Gastrocnemius medialis (tissue), 4 donors: ENCODE measurements at regions not wholly inside any gene's neighbourhood (a gene's known extent, or its start where the extent isn't known, plus 50 kb on each side); places are given as distances from the start of the nearest gene placed in this dataset.

Experiments
- ATAC-seq, 2 donors: fragments of 150-250 bp; one replicate each; pipeline ENCODE4 v1.9.1; 2016
- DNase-seq, 2 donors: peaks; one replicate each; pipeline ENCODE4 v3.0.0-alpha.2; 2019
- H3K27ac ChIP-seq, 4 donors: fragments of 200-600 bp; sonication (generic); 1 replicate in 1 of 4; 2 replicates in 3 of 4; pipeline ENCODE4 v1.5.1; 2016 to 2018; ENCODE audit warnings: mild to moderate bottlenecking in 2 of 4, moderate library complexity in 1 of 4
- H3K27me3 ChIP-seq, 3 donors: fragments of 200-600 bp; sonication (generic) in 2 of 3; 1 replicate in 1 of 3; 2 replicates in 2 of 3; pipeline versions ENCODE4 v1.5.1 to v1.6.0; 2016 to 2019; ENCODE audit warnings: mild to moderate bottlenecking in 1 of 3, moderate library complexity in 1 of 3
- H3K36me3 ChIP-seq, 2 donors: fragments of 200-600 bp; sonication (generic) in 1 of 2; one replicate each; pipeline ENCODE4 v1.5.1; 2017 to 2018
- H3K4me1 ChIP-seq, 2 donors: fragments of 200-600 bp; sonication (generic) in 1 of 2; one replicate each; pipeline ENCODE4 v1.5.1; 2016 to 2017; ENCODE audit warnings: mild to moderate bottlenecking in 2 of 2
- H3K4me3 ChIP-seq, 4 donors: fragments of 200-600 bp; sonication (generic) in 3 of 4; 1 replicate in 1 of 4; 2 replicates in 3 of 4; pipeline ENCODE4 v1.5.1; 2016 to 2019; ENCODE audit warnings: mild to moderate bottlenecking in 2 of 4
- H3K9me3 ChIP-seq, 3 donors: fragments of 200-600 bp; sonication (generic) in 2 of 3; 1 replicate in 1 of 3; 2 replicates in 2 of 3; pipeline ENCODE4 v1.5.1; 2016 to 2019
- POLR2A ChIP-seq, 2 donors: fragments of 450-650 bp; IDR thresholded peaks; one replicate each; pipeline ENCODE4 v1.6.1; 2017; ENCODE audit warnings: antibody characterized with exemption in 2 of 2, mild to moderate bottlenecking in 2 of 2, moderate library complexity in 2 of 2
- in situ Hi-C, 4 donors: fragments of 200-750 bp; cut with MboI; loops; one replicate each; pipeline versions ENCODE4 v1.15.0 to v1.8.0; 2017; ENCODE audit warnings: low sequenced_read_pairs in 4 of 4
- intact Hi-C: fragments of 100-400 bp; cut with DNase I; formaldehyde crosslinking; loops from one replicate; pipeline ENCODE4 v1.15.1; 2023; ENCODE audit warnings: low total_unique reads
- TF ChIP-seq, protein P1 (sequence below), 5 experiments: fragments of 450-650 bp in 3 of 5; fragments of 200-600 bp in 2 of 5; sonication (generic) in 2 of 5; IDR thresholded peaks in 4 of 5; conservative IDR thresholded peaks in 1 of 5; 1 replicate in 4 of 5; 2 replicates in 1 of 5; pipeline ENCODE4 v1.5.1; 2016 to 2019; ENCODE audit warnings: antibody characterized with exemption in 5 of 5, mild to moderate bottlenecking in 3 of 5, moderate library complexity in 3 of 5

- TF ChIP-seq, protein P1, sequence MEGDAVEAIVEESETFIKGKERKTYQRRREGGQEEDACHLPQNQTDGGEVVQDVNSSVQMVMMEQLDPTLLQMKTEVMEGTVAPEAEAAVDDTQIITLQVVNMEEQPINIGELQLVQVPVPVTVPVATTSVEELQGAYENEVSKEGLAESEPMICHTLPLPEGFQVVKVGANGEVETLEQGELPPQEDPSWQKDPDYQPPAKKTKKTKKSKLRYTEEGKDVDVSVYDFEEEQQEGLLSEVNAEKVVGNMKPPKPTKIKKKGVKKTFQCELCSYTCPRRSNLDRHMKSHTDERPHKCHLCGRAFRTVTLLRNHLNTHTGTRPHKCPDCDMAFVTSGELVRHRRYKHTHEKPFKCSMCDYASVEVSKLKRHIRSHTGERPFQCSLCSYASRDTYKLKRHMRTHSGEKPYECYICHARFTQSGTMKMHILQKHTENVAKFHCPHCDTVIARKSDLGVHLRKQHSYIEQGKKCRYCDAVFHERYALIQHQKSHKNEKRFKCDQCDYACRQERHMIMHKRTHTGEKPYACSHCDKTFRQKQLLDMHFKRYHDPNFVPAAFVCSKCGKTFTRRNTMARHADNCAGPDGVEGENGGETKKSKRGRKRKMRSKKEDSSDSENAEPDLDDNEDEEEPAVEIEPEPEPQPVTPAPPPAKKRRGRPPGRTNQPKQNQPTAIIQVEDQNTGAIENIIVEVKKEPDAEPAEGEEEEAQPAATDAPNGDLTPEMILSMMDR (IDR thresholded peaks at IDR 0.05 in 4 of 5, conservative IDR thresholded peaks at IDR 0.05 in 1 of 5), result no peak
- no peak for TF ChIP-seq POLR2A (IDR thresholded peaks at IDR 0.05)
- Histone ChIP-seq H3K4me3 (no peak overlapping the region), H3K27ac (no peak overlapping the region), H3K4me1 (no peaks in the 10 kb centered on the region), H3K9me3 (no peaks in the 10 kb centered on the region), H3K36me3 (no peaks in the 10 kb centered on the region), H3K27me3 (no peaks in the 10 kb centered on the region)
- intact Hi-C loops (no loop called here), in situ Hi-C loops (no loop called here)
- DNase-seq, result no peak
- no peak for ATAC-seq
These were observed 154.5 kb downstream of the CRYBB2 start for GRCh38 chr22:25373961-25374360.

- H3K27ac ChIP-seq, result no peak overlapping the region
- H3K4me1 ChIP-seq, result no peaks in the 10 kb centered on the region
- intact Hi-C loops, result no loop called here
- in situ Hi-C loops, result no loop called here
- no peak for ATAC-seq
- H3K4me3 ChIP-seq, result no peak overlapping the region
- H3K9me3 ChIP-seq, result no peaks in the 10 kb centered on the region
- H3K36me3 ChIP-seq, result no peaks in the 10 kb centered on the region
- H3K27me3 ChIP-seq, result no peaks in the 10 kb centered on the region
- no peak for TF ChIP-seq POLR2A (IDR thresholded peaks at IDR 0.05)
- TF ChIP-seq, protein P1 (IDR thresholded peaks at IDR 0.05 in 4 of 5, conservative IDR thresholded peaks at IDR 0.05 in 1 of 5), result no peak
- no peak for DNase-seq
These were observed 155.4 kb downstream of the CRYBB2 start for GRCh38 chr22:25374869-25375268.

DNA sequence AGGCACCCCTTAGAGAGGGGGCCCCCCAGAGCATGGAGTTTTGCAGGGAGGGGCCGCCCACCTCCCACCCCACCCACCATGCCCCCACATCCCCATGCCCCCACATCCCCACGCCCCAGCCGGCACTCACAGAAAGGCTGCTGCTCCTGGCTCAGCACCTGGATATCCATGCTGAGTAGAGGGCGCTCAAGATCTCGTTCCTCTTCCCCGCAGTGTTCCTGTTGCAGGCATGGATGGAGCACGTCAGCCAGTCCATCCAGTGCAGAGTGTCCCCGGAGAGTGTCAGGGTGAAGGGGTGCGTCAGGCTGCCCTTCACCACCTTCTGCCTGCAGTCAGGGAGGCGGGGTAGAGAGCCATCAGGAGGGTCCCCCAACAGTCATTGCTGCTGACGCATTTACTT, 156.2 kb downstream of the CRYBB2 start:
- no peaks in the 10 kb centered on the region for H3K27me3 ChIP-seq
- in situ Hi-C loops (no loop called here), intact Hi-C loops (no loop called here)
- no peak overlapping the region for H3K4me3 ChIP-seq
- no peaks in the 10 kb centered on the region for H3K4me1 ChIP-seq
- TF ChIP-seq, protein P1 (IDR thresholded peaks at IDR 0.05 in 4 of 5, conservative IDR thresholded peaks at IDR 0.05 in 1 of 5), result no peak
- no peak for ATAC-seq
- no peak for DNase-seq
- no peak overlapping the region for H3K27ac ChIP-seq
- H3K9me3 ChIP-seq, result no peaks in the 10 kb centered on the region
- H3K36me3 ChIP-seq, result peaks cover 0 to 4% of the 10 kb centered on the region in 2 donors

- peaks cover 0 to 7% of the 10 kb centered on the region in 2 donors for H3K36me3 ChIP-seq
These were observed 158.3 kb downstream of the CRYBB2 start for GRCh38 chr22:25377699-25378098.

More at GRCh38 chr22:25377699-25378098, 158.3 kb downstream of the CRYBB2 start:
- in situ Hi-C loops (no loop called here), intact Hi-C loops (no loop called here)
- H3K27ac ChIP-seq, result no peak overlapping the region
- no peaks in the 10 kb centered on the region for H3K4me1 ChIP-seq
- H3K9me3 ChIP-seq, result no peaks in the 10 kb centered on the region
- H3K27me3 ChIP-seq, result no peaks in the 10 kb centered on the region
- H3K4me3 ChIP-seq, result no peak overlapping the region
- ATAC-seq (no peak), DNase-seq (no peak)
- TF ChIP-seq, protein P1 (IDR thresholded peaks at IDR 0.05 in 4 of 5, conservative IDR thresholded peaks at IDR 0.05 in 1 of 5), result no peak
- no peak for TF ChIP-seq POLR2A (IDR thresholded peaks at IDR 0.05)
